DMS53 treated with DMSO at 0.1 percent for 48 hours (cell line): ENCODE measurements at regions not wholly inside any gene's neighbourhood (a gene's known extent, or its start where the extent isn't known, plus 50 kb on each side); places are given as distances from the start of the nearest gene placed in this dataset.
"Not testable (repeated sequence)": the region's sequence is repeated elsewhere in the genome, so short reads cannot be mapped to it uniquely, and the experiment has no call there.

Source experiments
- DNase-seq: peaks from one replicate; lab custom pipeline; 2025; ENCODE audit not compliant: unreplicated experiment; lab: John Stamatoyannopoulos, UW

- DNase-seq = no peak
These were observed 54.2 kb upstream of the PIK3R4 start for GRCh38 chr3:130800829-130801228.

- DNase-seq = no peak
These were observed 54.8 kb upstream of the PIK3R4 start for GRCh38 chr3:130801473-130801872.

GRCh38 chr3:130811557-130811956, 64.9 kb upstream of the PIK3R4 start:
- DNase-seq = no peak

- DNase-seq = no peak
These were observed 68.3 kb upstream of the PIK3R4 start for GRCh38 chr3:130814691-130815472.

DNA sequence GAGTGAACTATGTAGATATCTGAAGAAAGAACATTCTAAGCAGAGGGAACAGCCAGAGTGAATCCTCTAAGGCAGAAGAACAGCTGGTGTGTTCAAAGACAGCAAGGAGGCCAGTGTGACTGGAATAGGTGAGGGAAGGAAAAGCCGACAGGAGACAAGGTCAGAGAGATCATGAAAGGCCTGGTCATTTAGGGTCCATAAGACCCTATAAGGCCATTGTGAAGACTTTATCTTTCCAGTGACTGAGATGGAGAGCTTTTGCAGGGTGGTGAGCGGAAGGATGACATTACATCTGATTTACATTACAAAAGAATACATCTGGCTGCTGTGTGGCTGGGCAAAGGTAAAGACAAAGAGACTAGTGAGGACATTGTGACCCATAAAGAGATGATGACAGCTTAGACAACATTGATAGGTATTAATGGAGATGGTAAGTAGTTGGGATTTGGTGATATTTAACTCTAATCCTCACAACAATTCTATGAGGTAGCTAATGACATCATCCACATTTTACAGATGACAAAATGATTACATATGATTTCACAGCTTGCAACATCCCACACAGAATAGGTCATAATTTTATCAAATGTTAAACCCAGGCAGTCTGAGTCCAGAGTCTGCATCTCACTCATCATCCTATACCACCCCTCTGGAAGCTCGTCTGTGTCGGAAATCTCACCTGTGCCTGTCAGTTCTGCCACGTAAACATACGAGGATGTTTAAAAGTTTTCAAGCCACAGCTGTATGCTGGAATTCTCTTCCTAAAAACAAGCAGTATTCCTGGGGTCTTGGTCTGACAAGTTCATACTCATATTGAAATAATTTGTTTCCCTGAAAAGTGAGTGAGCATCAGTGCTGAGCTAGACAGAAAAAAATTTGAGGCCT, 70.2 kb upstream of the PIK3R4 start:
- DNase-seq = no peak

DNA sequence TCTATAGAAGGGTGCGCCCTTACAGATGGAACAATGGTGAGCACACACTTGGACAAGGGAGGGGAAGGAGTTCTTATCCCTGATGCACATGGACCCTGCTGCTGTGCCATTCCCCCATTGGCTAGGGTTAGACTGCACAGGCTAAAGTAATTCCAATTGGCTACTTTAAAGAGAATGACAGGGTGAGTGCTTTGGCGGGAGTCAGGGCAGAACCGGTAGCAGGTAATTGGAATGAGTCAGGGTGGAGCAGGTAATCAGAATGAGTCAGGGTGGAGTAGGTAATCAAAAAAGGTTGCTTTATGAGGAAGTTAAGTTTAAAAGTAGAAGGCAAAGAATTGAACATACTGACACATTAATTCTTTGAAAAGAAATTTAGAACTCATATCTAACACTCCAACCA, 71.4 kb upstream of the PIK3R4 start:
- DNase-seq = not testable (repeated sequence)

GRCh38 chr3:130820976-130821375, 72.9 kb upstream of the ATP2C1 start:
- DNase-seq = peak; percentile 34

- DNase-seq = no peak
These were observed 72.1 kb upstream of the ATP2C1 start for GRCh38 chr3:130821806-130822205.

DNA sequence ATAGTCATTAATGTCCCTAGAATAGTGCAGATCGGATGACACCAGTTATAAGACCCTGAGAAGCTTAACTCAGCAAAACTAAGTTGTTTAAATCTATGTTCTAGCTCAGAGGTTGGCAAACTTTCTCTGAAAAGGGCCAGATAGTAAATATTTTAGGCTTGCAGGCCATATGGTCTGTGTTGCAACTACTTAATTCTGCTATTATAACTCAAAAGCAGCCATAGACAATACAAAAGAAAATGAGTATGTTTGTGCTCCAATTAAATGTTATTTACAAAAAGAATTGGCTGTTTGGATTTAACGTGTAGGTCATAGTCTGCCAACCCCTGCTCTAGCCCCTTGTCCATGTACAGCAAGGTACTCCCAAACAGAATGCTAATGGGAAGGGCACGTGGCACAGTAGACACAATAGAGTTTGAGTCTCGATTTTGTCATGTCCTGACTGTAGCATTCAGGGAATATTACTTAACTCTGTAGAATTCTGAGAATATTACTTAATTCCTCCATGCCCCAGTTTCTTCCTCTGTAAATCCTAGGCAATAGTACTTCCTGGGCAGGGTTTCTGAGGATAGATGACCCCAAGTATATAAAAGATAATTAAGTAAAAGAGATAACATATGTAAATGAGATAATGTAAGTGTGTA, 70.5 kb upstream of the ATP2C1 start:
- no peak for DNase-seq

- DNase-seq = no peak
These were observed 69.9 kb upstream of the ATP2C1 start for GRCh38 chr3:130823996-130824395.

DNA sequence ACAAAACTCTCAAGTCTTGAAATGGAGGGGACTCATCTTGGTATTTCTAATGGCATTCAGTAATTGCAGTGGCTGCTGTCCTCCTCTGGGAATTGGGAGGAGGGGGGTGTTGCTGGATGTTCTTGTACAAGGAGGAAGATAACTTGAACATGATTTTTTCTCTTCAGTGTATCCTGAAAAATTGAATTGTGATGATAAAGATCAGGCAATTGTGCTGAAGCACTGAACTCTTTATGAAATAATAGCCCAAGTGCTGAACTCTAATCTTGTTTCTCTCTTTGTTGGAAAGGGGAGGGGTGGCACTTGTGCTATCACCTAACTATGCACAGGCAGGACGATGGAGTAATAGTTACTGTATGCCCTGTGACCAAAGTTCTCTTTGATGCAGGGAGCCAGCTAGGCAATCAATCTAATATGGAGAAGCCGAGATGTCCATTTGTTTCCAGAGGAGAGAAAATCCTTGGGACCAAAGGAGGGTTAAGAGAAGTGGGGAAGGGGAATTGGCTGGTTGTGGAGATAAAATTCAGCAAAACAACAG, 68.1 kb upstream of the ATP2C1 start:
- no peak for DNase-seq

- no peak for DNase-seq
These were observed 67.2 kb upstream of the ATP2C1 start for GRCh38 chr3:130826516-130827182.

DNA sequence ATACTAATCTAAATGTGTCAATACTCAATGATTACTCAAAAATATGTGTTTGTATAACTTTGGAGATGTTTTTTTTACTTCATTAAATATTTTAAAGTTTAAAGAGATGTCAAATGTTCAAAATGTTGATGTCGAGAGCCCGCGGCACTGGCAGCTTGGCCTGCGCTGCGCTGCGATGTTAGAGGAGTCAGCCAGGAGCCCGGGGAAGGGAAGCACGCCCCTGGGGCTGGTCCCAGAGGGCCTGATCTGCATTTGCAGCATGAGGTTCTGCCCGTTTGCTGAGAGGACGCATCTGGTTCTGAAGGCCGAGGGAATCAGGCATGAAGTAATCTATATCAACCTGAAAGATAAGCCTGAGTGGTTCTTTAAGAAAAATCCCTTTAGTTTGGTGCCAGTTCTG, 66.4 kb upstream of the ATP2C1 start:
- DNase-seq = no peak

DNA sequence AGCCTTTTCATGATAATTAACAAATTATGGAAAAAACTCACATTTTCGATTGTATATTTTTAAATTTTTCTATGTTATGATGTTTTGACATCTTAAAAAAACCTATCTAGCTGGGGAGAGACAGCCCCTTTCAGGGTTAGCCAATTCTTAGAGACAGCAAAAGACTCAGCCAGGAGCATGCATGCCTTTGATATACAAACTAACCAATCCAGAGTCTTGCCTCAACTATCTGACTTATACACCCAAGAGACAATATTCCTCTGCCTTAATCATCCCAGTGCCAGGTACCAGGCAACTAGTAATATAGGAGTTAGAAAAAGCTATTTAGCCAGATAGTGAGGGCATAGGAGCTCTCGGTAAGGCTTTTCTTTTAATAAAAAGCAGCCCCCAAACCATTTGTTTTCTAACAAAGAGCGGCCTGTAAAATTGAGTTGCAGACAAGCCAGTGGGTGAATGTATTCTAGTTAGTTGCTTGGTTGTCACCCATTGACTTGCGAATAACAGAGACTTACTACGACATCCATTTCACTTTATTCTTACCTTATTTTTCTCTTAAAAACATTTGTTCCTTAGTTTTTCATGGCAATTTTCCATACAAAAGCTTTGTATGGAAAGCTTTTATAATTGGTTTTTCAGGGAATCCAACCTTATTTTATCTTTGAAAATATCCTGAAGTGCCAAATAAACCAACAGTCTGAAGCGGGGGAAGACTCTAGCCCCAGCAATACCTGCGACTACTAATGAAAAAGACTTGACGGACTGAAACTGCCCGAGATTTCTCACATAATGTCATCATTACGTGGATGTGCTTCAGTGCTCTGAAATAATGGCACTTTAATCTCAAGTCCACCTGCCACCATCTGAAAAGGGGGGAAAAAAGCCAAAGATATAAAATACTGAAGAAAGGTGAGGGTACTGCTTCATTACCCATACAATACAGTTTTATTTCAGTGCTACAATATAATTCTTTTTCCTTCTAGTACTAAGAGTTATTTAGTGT, 64.6 kb upstream of the ATP2C1 start:
- no peak for DNase-seq

GRCh38 chr3:130831719-130832400, 62.0 kb upstream of the ATP2C1 start:
- no peak for DNase-seq

GRCh38 chr3:130832401-130832746, 61.5 kb upstream of the ATP2C1 start:
- not testable (repeated sequence) for DNase-seq

- DNase-seq = no peak
These were observed 59.4 kb upstream of the ATP2C1 start for GRCh38 chr3:130834476-130834875.

DNA sequence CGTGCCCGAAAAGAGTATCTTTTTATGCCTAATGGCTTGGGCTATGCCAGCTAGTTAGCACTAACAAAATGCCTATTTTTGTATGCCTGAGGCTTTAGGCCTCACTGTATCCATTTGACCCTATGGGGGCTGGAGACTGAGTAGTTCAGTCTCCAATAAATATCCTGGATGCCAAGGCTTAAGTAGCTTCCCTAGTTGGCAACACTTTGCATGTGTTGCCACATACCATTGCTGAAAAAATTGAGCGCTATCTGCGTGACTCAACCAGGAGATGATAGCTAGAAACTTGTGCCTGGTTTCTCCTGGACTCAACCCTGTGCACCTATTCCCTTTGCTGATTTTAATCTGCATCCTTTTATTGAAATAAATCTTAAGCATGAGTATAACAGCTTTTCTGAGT, 58.4 kb upstream of the ATP2C1 start:
- no peak for DNase-seq

GRCh38 chr3:130838898-130839600, 54.8 kb upstream of the ATP2C1 start:
- DNase-seq = no peak
